ENCODE measurements at regions not wholly inside any gene's neighbourhood (a gene's known extent, or its start where the extent isn't known, plus 50 kb on each side); places are given as distances from the start of the nearest gene placed in this dataset.

DNA sequence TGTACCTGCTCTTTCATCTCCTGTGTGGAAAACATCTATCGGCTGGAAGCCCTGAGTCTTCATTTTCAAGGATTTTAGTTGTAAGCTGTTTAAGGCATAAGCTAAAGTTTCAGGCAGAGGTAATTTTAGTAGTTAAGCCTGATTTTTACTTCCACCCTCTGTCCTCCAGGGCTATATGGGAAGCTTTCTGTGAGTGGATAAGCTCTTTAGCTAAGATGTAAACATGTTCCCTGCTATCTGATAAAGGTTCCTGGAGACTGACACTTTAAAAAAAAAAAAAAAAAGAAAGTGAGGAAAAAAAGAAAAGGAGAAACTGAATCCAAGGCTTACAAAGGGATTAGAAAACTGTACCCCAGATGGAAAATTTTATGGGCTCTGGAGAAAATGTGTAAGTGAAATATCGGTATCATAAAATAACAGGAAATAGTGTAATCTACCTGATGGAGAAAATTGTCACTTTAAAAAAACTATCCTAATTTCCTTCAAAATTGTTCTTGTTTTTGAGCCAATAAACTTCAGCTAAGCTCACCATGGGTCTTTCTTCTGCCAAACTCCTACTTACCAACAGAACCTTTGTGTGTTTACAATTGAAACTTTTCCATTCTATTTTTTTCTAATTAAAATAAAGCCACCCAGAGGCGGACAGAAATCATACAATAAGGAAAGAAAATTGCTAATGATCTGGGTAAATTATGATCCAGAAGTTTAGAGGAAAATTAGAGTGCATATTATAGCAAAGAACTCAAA is 180.5 kb downstream of the TGFB2 start:
- Histone ChIP-seq H3K4me3 (ENCODE audit: extremely low read depth, insufficient read depth, low read length, poor library complexity, severe bottlenecking) (no peak overlapping the region), H3K9me3 (ENCODE audit: control insufficient read depth, low read length) (no peaks in the 10 kb centered on the region), H3K36me3 (ENCODE audit: control insufficient read depth, insufficient read depth, low read length) (no peaks in the 10 kb centered on the region), H3K4me1 (ENCODE audit: control insufficient read depth, insufficient read depth, low read length, poor library complexity, severe bottlenecking) (peaks cover 29% of the 10 kb centered on the region), H3K27ac (ENCODE audit: low read depth, low read length, severe bottlenecking) (peak overlapping the region; percentile 44)
- no CpG with 5 or more reads among the region's 3 CpGs for WGBS, 2 experiments (ENCODE audit: insufficient coverage in 2 of 2)

DNA sequence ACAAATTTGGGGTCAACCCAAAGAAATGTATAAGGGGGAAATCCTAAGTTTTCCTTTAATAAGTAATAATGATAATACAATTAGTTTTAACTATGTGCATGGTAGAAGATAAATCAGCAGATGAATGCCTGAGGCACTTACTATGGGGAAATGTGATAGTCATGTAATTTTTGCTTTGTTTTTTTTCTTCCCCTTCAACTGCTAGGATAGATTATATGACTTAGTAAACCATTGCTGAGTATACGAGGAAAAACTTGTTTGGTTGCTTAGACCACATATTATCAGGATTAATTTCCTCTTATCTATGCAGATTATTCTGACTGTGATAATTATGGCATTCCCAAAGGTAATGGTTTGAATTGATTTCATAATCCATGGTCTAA is 181.1 kb downstream of the TGFB2 start:
- H3K4me3 ChIP-seq (ENCODE audit: extremely low read depth, insufficient read depth, low read length, poor library complexity, severe bottlenecking): no peak overlapping the region
- H3K36me3 ChIP-seq (ENCODE audit: control insufficient read depth, insufficient read depth, low read length): no peaks in the 10 kb centered on the region
- H3K4me1 ChIP-seq (ENCODE audit: control insufficient read depth, insufficient read depth, low read length, poor library complexity, severe bottlenecking): peaks cover 29% of the 10 kb centered on the region
- no CpG with 5 or more reads among the region's 1 CpG for WGBS, 2 experiments (ENCODE audit: insufficient coverage in 2 of 2)
- no peaks in the 10 kb centered on the region for H3K9me3 ChIP-seq (ENCODE audit: control insufficient read depth, low read length)
- H3K27ac ChIP-seq (ENCODE audit: low read depth, low read length, severe bottlenecking): no peak overlapping the region

DNA sequence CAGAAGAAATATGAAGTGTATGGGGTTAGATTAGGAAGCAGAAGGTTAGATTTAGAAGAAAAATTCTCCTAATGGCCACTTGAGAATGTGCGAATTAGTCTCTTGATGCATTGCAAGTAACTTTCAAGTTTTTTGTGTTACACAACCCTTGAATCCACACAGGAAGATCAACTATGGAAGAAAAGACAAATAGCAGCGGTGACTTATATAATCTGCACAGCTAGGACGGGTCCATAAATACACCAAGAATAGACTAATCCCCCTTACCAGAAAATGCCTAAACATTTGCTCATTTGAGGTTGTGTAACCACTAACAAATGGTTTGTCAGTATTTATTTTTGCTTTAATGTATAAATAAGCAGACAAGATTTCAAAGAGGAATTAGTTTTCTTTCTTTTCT is 182.6 kb downstream of the TGFB2 start:
- no peak overlapping the region for H3K27ac ChIP-seq (ENCODE audit: low read depth, low read length, severe bottlenecking)
- WGBS, 2 experiments (ENCODE audit: insufficient coverage in 2 of 2): 88 to 100% methylated on average over 1 of the region's 3 CpGs

DNA sequence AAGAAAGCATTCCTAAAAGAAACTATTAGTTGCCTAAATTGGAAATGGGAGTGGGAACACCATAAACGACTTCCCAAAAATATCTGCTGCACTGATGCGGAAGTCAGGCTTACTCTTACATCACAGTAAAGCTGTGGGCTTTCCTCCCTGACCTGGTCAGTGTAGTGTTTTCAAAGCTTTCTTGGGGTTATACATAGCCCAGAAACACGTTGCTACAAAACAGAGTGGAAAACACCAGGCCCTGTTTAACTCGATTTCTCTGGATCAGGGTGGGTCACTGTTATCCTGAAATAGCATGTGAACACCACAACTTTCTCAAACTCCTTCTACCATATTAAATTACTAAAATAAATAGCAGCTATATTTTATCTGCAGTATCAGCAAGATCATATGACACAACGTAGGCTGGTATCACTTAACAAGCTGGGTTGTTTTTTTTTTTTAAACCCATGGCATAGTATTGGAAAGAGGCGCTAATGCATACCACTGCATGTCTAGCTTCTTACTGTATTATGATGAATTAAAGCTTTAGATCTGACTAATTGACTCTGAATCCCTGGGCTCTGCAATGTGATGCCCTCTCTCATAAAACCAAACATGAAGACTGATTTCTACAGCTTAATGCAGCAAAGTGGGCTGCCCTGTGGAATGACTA is 184.6 kb downstream of the TGFB2 start:
- WGBS, 2 experiments (ENCODE audit: insufficient coverage in 2 of 2): 83 to 86% methylated on average over 4 of the region's 6 CpGs
- H3K4me1 ChIP-seq (ENCODE audit: control insufficient read depth, insufficient read depth, low read length, poor library complexity, severe bottlenecking): peaks cover 29% of the 10 kb centered on the region

More for the DNA sequence above, 182.6 kb downstream of the TGFB2 start:
- H3K4me3 ChIP-seq (ENCODE audit: extremely low read depth, insufficient read depth, low read length, poor library complexity, severe bottlenecking): no peak overlapping the region
- peaks cover 29% of the 10 kb centered on the region for H3K4me1 ChIP-seq (ENCODE audit: control insufficient read depth, insufficient read depth, low read length, poor library complexity, severe bottlenecking)
- no peaks in the 10 kb centered on the region for H3K36me3 ChIP-seq (ENCODE audit: control insufficient read depth, insufficient read depth, low read length)
- no peaks in the 10 kb centered on the region for H3K9me3 ChIP-seq (ENCODE audit: control insufficient read depth, low read length)

DNA sequence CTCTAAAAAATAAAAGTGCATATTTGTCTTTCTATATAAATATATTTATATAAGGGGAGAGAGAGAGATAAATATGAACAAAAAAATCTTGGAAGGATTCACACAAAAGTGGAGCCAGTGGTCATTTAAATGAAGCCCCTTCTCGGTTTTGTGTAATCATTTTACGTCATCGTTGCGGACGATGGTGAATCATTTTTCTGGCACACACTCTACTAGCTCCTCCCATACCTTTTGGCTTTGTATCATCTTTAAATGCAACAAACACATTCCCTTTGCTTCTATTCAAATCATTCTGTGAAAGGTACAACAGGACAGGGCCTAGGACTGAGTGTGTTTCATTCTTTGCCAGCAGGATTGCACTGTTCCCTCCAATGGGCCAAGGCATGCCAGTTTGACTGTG is 186.8 kb downstream of the TGFB2 start:
- Histone ChIP-seq H3K4me3 (ENCODE audit: extremely low read depth, insufficient read depth, low read length, poor library complexity, severe bottlenecking) (no peak overlapping the region), H3K9me3 (ENCODE audit: control insufficient read depth, low read length) (no peaks in the 10 kb centered on the region), H3K27ac (ENCODE audit: low read depth, low read length, severe bottlenecking) (no peak overlapping the region), H3K36me3 (ENCODE audit: control insufficient read depth, insufficient read depth, low read length) (no peaks in the 10 kb centered on the region), H3K4me1 (ENCODE audit: control insufficient read depth, insufficient read depth, low read length, poor library complexity, severe bottlenecking) (peaks cover 18% of the 10 kb centered on the region)
- 96 to 97% methylated on average over 5 of the region's 5 CpGs for WGBS, 2 experiments (ENCODE audit: insufficient coverage in 2 of 2)

More for the DNA sequence above, 184.6 kb downstream of the TGFB2 start:
- no peak overlapping the region for H3K27ac ChIP-seq (ENCODE audit: low read depth, low read length, severe bottlenecking)
- H3K9me3 ChIP-seq (ENCODE audit: control insufficient read depth, low read length): no peaks in the 10 kb centered on the region
- no peaks in the 10 kb centered on the region for H3K36me3 ChIP-seq (ENCODE audit: control insufficient read depth, insufficient read depth, low read length)
- H3K4me3 ChIP-seq (ENCODE audit: extremely low read depth, insufficient read depth, low read length, poor library complexity, severe bottlenecking): no peak overlapping the region

- WGBS, 2 experiments (ENCODE audit: insufficient coverage in 2 of 2): 100% methylated on average over 1 of the region's 2 CpGs; no CpG with 5 or more reads in 1 of the 2 experiments
- H3K27ac ChIP-seq (ENCODE audit: low read depth, low read length, severe bottlenecking): no peak overlapping the region
These were observed 191.3 kb downstream of the TGFB2 start for GRCh38 chr1:218536296-218536986.

DNA sequence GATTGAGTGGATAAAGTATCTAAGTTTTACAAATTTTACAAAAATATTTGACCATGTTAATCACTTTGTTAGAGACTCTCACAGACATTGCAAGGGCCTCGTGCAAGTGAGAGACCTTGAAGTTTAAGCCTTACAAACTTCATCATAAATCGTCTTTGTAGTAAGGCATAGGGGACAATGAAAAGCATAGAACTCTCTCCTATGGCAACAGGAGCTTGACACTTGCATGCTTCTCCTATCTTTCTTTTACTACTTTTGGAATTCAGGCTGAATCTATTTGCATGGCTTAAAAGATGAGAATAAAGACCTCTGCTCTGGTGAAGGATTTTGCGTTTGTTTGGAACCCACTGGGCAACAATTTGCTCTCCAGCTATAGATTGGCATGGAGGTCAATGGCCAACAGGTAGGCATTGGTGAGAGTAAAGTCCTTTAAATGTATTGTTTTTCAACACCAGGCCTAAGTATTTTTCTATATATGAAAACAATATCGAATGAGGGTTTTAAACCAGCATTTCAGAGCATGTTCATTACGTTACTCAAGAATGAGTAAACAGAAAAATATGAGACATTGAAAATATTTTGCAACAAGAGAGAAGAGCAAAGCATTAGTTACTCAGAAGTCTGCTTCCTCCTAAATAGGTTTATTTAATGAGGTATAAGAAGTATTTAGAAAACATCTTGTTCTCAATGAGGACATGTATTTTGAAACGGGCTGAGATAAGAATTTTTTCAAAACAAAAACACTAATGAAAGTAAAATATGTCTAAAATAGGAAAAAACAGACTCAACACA is 192.2 kb downstream of the TGFB2 start:
- 100% methylated on average over 1 to 3 of the region's 6 CpGs for WGBS, 2 experiments (ENCODE audit: insufficient coverage in 2 of 2)

More at GRCh38 chr1:218536296-218536986, 191.3 kb downstream of the TGFB2 start:
- peaks cover 3% of the 10 kb centered on the region for H3K9me3 ChIP-seq (ENCODE audit: control insufficient read depth, low read length)
- no peaks in the 10 kb centered on the region for H3K4me1 ChIP-seq (ENCODE audit: control insufficient read depth, insufficient read depth, low read length, poor library complexity, severe bottlenecking)
- H3K36me3 ChIP-seq (ENCODE audit: control insufficient read depth, insufficient read depth, low read length): no peaks in the 10 kb centered on the region
- H3K4me3 ChIP-seq (ENCODE audit: extremely low read depth, insufficient read depth, low read length, poor library complexity, severe bottlenecking): no peak overlapping the region

GRCh38 chr1:218538341-218538740 is 193.2 kb downstream of the TGFB2 start:
- H3K27ac ChIP-seq (ENCODE audit: low read depth, low read length, severe bottlenecking): no peak overlapping the region
- no peak overlapping the region for H3K4me3 ChIP-seq (ENCODE audit: extremely low read depth, insufficient read depth, low read length, poor library complexity, severe bottlenecking)
- H3K4me1 ChIP-seq (ENCODE audit: control insufficient read depth, insufficient read depth, low read length, poor library complexity, severe bottlenecking): no peaks in the 10 kb centered on the region
- peaks cover 3% of the 10 kb centered on the region for H3K9me3 ChIP-seq (ENCODE audit: control insufficient read depth, low read length)
- H3K36me3 ChIP-seq (ENCODE audit: control insufficient read depth, insufficient read depth, low read length): no peaks in the 10 kb centered on the region
- WGBS, 2 experiments (ENCODE audit: insufficient coverage in 2 of 2): 95 to 100% methylated on average over 1 to 2 of the region's 2 CpGs

More for the DNA sequence above, 192.2 kb downstream of the TGFB2 start:
- H3K4me3 ChIP-seq (ENCODE audit: extremely low read depth, insufficient read depth, low read length, poor library complexity, severe bottlenecking): no peak overlapping the region
- no peaks in the 10 kb centered on the region for H3K36me3 ChIP-seq (ENCODE audit: control insufficient read depth, insufficient read depth, low read length)
- no peaks in the 10 kb centered on the region for H3K4me1 ChIP-seq (ENCODE audit: control insufficient read depth, insufficient read depth, low read length, poor library complexity, severe bottlenecking)
- H3K9me3 ChIP-seq (ENCODE audit: control insufficient read depth, low read length): peaks cover 3% of the 10 kb centered on the region
- no peak overlapping the region for H3K27ac ChIP-seq (ENCODE audit: low read depth, low read length, severe bottlenecking)

DNA sequence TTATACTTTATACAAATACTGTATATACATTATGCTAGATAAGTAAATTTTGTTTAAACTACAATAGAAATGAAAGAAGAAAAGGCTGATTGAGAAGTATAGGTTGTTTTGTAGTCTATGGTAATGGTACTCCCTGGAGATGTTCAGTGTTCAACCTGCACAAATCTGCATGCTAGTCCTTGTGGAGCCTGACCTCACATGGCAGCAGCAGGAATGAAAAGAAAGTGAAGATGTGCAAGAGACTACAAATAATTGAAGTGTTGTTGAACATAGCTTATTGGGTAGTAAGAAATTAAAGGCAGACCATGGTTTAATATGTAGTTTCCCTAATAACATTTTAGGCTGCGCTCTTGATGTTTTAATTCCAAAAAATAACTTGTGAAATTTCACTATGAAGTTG is 201.2 kb downstream of the TGFB2 start:
- Histone ChIP-seq H3K36me3 (ENCODE audit: control insufficient read depth, insufficient read depth, low read length) (no peaks in the 10 kb centered on the region), H3K4me1 (ENCODE audit: control insufficient read depth, insufficient read depth, low read length, poor library complexity, severe bottlenecking) (peaks cover 3% of the 10 kb centered on the region), H3K27ac (ENCODE audit: low read depth, low read length, severe bottlenecking) (no peak overlapping the region), H3K9me3 (ENCODE audit: control insufficient read depth, low read length) (no peaks in the 10 kb centered on the region), H3K4me3 (ENCODE audit: extremely low read depth, insufficient read depth, low read length, poor library complexity, severe bottlenecking) (no peak overlapping the region)
- WGBS, 2 experiments (ENCODE audit: insufficient coverage in 2 of 2): 100% methylated on average over 1 of the region's 1 CpG; no CpG with 5 or more reads in 1 of the 2 experiments

DNA sequence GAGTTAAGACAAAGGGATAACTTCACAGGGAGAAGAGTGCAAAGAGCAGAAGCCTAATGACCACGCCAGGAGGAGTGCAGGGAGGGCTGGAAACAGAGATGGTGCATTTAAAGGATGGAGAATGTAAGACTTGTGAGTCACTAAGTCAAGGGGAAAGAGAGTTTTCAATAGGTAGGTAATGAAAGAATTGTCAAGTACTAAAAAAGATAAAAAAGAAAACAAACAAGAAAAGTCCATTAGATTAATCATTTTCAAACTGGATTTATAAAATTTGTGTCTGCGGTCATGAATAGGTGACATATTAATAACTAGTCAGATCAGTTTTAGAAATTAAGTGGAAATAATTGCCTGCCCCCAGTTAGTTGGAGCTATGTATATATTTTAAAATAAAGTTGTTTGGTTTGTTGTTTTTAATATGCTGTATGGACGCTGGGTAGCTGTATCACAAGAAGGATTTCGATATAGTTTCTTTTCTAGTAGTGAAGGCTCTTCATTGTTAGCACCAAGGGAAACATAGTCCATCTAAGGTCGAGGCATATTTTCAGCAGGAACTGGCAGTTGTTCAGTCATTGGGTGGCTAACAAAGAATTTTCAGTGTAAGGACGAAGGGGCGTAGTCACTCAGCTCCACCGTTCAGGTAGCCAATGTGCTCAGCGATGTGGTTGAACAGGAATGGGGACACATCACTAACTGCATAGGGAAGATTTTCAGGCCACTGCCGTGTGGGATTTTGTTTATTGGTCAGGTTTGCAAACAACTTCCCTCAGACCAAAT is 203.0 kb downstream of the TGFB2 start:
- WGBS, 2 experiments (ENCODE audit: insufficient coverage in 2 of 2): 94 to 95% methylated on average over 7 of the region's 10 CpGs
- no peak overlapping the region for H3K4me3 ChIP-seq (ENCODE audit: extremely low read depth, insufficient read depth, low read length, poor library complexity, severe bottlenecking)
- no peaks in the 10 kb centered on the region for H3K9me3 ChIP-seq (ENCODE audit: control insufficient read depth, low read length)
- H3K4me1 ChIP-seq (ENCODE audit: control insufficient read depth, insufficient read depth, low read length, poor library complexity, severe bottlenecking): peaks cover 3% of the 10 kb centered on the region
- H3K27ac ChIP-seq (ENCODE audit: low read depth, low read length, severe bottlenecking): no peak overlapping the region
- H3K36me3 ChIP-seq (ENCODE audit: control insufficient read depth, insufficient read depth, low read length): no peaks in the 10 kb centered on the region
